ENCODE measurements at regions not wholly inside any gene's neighbourhood (a gene's known extent, or its start where the extent isn't known, plus 50 kb on each side); places are given as distances from the start of the nearest gene placed in this dataset.

DNA sequence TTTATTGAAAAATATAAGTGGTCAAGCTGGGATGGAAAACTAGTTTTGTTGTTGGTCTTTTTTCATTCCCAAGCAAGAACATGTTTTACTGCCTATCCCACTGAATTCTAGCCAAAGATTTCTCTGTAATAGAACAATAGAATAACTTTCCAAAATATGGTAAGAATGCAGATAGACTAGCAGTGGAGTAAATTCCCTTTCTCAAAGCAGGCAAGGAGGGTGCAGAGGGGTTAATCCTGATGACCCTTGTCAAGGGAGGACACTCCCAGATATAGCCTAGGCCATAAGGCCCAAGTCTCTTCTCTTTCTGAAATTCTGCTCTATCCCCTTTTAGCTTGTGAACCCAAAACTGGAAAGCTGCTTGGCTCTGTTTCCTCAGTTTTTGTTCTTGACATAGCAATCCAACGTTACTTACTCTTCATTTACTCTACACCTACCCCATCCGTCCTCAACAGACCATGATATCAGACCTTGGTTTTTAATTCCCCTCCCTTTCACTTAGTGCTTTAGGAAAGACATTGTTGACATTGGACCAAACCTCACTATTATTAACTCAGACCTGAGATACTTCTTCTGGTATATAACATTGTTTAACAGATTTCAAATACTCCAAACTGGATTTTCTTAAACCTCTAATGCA is 453.6 kb upstream of the THBS1 start:
- no peak for TF ChIP-seq EZH2phosphoT487 (IDR thresholded peaks at IDR 0.05; ENCODE audit: borderline replicate concordance, low read length)
- TF ChIP-seq, protein P1, sequence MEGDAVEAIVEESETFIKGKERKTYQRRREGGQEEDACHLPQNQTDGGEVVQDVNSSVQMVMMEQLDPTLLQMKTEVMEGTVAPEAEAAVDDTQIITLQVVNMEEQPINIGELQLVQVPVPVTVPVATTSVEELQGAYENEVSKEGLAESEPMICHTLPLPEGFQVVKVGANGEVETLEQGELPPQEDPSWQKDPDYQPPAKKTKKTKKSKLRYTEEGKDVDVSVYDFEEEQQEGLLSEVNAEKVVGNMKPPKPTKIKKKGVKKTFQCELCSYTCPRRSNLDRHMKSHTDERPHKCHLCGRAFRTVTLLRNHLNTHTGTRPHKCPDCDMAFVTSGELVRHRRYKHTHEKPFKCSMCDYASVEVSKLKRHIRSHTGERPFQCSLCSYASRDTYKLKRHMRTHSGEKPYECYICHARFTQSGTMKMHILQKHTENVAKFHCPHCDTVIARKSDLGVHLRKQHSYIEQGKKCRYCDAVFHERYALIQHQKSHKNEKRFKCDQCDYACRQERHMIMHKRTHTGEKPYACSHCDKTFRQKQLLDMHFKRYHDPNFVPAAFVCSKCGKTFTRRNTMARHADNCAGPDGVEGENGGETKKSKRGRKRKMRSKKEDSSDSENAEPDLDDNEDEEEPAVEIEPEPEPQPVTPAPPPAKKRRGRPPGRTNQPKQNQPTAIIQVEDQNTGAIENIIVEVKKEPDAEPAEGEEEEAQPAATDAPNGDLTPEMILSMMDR (IDR thresholded peaks at IDR 0.05; ENCODE audit: low read depth, low read length, poor library complexity, severe bottlenecking) = no peak
